ENCODE measurements at regions not wholly inside any gene's neighbourhood (a gene's known extent, or its start where the extent isn't known, plus 50 kb on each side); places are given as distances from the start of the nearest gene placed in this dataset.

GRCh38 chr3:67288466-67289106 is 290.5 kb downstream of the KBTBD8 start:
- DNase-seq (ENCODE audit: low spot score) = no peak

GRCh38 chr3:67289626-67290025 is 291.5 kb downstream of the KBTBD8 start:
- no peak for DNase-seq (ENCODE audit: low spot score)

GRCh38 chr3:67290438-67290837 is 292.3 kb downstream of the KBTBD8 start:
- no peak for DNase-seq (ENCODE audit: low spot score)

DNA sequence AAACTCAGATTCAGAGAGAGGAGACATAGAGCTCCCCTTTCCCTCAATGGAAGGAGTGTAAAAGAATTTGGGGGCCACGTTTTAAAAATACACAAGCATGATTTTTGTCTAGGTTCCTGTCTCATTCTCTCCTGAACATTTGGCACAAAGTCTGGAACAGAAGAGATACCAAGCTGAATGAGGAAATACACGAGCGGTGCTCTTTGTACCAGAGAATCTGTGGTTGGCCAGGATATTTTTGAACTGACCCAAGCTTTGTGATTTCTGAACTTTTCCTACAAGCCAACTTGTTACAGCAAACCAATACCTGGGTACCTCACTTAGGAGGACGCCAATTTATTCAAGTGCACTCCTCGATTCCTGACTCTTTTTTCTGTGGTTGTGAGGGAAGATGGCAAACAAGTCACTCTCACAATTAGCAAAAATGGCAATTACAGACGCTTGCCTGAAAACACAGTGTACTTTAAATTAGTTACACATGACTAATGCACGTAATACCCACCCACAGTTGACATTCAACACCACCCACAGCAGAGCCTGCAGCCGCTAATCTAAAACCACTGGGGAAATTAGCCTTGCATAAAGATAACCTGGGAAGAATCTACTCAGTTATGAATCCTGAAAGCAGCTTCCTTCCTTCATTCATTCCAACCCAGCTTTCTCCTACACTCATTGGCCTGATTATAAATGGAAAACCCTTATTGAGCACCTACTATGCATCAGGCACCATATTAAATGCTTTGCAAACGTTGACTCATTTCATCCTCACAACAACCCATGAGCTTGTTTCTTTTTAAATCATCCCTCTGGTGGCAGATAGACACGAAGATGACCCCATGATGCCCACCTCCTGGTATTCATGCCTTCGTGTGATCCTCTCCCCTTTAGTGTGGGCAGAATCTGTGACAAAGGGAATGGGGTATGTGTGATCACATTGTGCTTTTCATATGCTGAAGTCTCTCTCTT is 293.5 kb downstream of the KBTBD8 start:
- DNase-seq (ENCODE audit: low spot score) = no peak

DNA sequence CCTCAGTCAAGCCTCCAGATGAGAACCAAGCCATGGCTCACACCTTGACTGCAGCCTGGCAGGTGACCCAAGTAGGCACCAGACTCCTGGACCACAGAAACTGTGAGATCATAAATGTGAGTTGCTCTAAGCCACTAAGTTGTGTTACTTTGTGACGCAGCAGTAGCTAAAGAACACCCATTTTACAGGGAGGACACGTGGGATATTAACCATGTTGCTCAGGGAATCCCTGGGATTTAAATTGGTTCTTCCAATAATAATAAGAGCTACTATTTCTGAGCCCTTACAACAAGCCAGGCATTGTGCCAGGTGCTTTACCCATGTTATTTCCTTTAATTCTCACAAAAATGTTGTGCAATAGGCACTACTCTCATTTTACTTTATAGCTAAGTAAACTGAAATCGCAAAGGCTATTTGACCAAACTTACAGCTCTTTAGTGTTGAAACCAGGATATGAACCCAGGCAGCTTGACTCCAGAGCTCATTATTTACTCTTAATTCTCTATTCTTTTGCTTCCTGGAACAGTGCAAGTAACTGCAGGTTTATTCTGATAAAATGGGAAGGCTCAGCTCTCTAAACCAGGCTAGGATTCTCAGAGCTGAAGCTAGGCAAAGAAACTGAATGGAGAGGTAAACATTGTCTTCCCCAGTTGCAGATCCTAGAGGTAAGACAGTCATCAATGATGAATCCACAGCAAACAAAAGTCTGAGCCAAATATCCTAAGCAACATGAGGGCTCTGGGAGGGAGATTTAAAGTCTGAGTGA is 294.4 kb downstream of the KBTBD8 start:
- DNase-seq (ENCODE audit: low spot score) = no peak

GRCh38 chr3:67294341-67294740 is 296.2 kb downstream of the KBTBD8 start:
- no peak for DNase-seq (ENCODE audit: low spot score)

GRCh38 chr3:67296039-67296892 is 298.2 kb downstream of the KBTBD8 start:
- DNase-seq (ENCODE audit: low spot score) = no peak

DNA sequence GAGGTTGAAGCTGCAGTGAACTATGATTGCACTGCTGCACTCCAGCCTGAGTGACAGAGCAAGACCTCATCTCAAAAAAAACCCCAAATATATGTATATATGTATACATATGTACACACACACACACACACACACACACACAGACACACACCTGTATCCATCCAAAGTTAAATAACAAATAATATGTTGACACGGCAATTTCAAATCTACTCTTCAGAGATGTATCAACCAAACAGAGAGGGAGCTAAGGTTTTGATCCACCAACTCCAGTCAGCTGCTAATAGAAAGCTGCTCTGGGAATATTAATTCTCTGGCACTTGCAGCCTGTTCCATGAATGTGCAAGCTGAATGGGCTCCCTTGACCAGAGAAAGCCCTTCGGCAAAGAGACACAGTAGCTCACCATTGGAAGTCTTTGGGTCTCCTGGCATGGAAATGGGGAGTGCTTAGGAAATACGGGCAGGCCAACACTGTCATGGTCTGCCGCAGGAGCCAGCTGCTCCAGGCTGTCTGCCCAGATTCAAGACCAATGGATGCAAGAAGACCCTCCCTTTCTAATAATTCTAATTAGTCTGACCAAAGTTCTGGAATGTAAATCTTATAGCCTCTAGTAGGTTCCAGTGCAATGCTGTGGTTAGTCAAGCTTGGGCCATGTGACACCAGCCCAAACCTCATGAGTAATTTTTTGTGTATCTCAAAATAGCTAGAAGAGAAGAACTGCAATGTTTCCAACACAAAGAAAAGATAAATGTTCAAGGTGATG is 299.8 kb downstream of the KBTBD8 start:
- no peak for DNase-seq (ENCODE audit: low spot score)

- no peak for DNase-seq (ENCODE audit: low spot score)
Measured at GRCh38 chr3:67301556-67301955, 303.4 kb downstream of the KBTBD8 start.

GRCh38 chr3:67302489-67302888 is 304.4 kb downstream of the KBTBD8 start:
- no peak for DNase-seq (ENCODE audit: low spot score)

DNA sequence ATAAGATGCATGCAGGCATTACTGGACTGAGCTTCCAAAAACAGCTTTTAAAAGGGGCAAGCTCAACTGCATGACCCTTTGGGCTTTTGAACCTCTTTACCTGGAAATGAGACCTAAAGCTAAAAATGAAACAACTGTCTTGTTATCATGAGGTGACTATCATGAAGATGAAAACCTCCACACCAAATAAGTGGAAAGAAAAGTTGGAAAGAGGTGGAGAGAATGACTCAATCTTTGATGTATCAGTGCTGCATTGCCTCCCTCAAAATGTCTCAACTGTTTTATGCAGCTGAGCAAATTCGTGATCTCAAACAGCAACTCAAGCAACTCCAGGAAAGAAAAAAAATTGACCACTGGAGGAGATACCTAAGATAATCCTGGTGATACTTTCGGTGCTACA is 307.1 kb downstream of the KBTBD8 start:
- no peak for DNase-seq (ENCODE audit: low spot score)

GRCh38 chr3:67305922-67306321 is 307.8 kb downstream of the KBTBD8 start:
- no peak for DNase-seq (ENCODE audit: low spot score)

- no peak for DNase-seq (ENCODE audit: low spot score)
Measured at GRCh38 chr3:67311440-67311839, 313.3 kb downstream of the KBTBD8 start.

- no peak for DNase-seq (ENCODE audit: low spot score)
Measured at GRCh38 chr3:67312155-67312554, 314.0 kb downstream of the KBTBD8 start.

- no peak for DNase-seq (ENCODE audit: low spot score)
Measured at GRCh38 chr3:67318162-67318561, 320.1 kb downstream of the KBTBD8 start.

- DNase-seq (ENCODE audit: low spot score) = no peak
Measured at GRCh38 chr3:67324554-67324953, 326.4 kb downstream of the KBTBD8 start.

All from LoVo (cell line).